ENCODE measurements at regions not wholly inside any gene's neighbourhood (a gene's known extent, or its start where the extent isn't known, plus 50 kb on each side); places are given as distances from the start of the nearest gene placed in this dataset.

GRCh38 chr6:103277936-103278335 lies 1581.8 kb downstream of the HACE1 start:
- Histone ChIP-seq H4K20me1 (replicated peaks in 1 of 2; ENCODE audit: control insufficient read depth in 1 of 2, insufficient read depth in 2 of 2, low read length in 2 of 2) (no peaks in the 10 kb centered on the region), H3K4me2 (ENCODE audit: insufficient read depth in 1 of 2, low read depth in 2 of 2, low read length in 2 of 2) (no peak overlapping the region), H4K8ac (ENCODE audit: extremely low read depth, insufficient read depth, low read length) (no peak overlapping the region), H3K14ac (ENCODE audit: insufficient read length) (no peak overlapping the region), H3K27me3 (replicated peaks in 1 of 4; ENCODE audit: control insufficient read depth in 3 of 4, extremely low read depth in 1 of 4, insufficient read depth in 3 of 4, low read length in 3 of 4) (no peaks in the 10 kb centered on the region), H4K91ac (replicated peaks; ENCODE audit: insufficient read length, low read length) (no peak overlapping the region), H4K5ac (ENCODE audit: insufficient read length, low read depth, low read length) (no peak overlapping the region), H2BK120ac (replicated peaks; ENCODE audit: low read depth, low read length) (no peak overlapping the region), H3K27ac (ENCODE audit: low read depth, low read length) (no peak overlapping the region), H3K56ac (replicated peaks; ENCODE audit: insufficient read length, low read depth, low read length) (no peak overlapping the region), H3K36me3 (ENCODE audit: control insufficient read depth in 2 of 4, insufficient read depth in 4 of 4, low read length in 3 of 4) (no peaks in the 10 kb centered on the region; a peak in 1 of 8 replicates), H3K4ac (replicated peaks; ENCODE audit: insufficient read length, low read depth, low read length) (no peak overlapping the region), H3K79me2 (ENCODE audit: control insufficient read depth in 1 of 2, insufficient read depth in 2 of 2, low read length in 2 of 2) (no peaks in the 10 kb centered on the region), H2AK5ac (ENCODE audit: low read depth, low read length) (no peak overlapping the region), H3K23me2 (ENCODE audit: low read depth, low read length) (no peaks in the 10 kb centered on the region), H3K4me1 (replicated peaks in 1 of 4; ENCODE audit: control insufficient read depth in 3 of 4, insufficient read depth in 4 of 4, low read length in 3 of 4) (no peaks in the 10 kb centered on the region), H2AFZ (ENCODE audit: low read length) (no peak overlapping the region), H3K79me1 (ENCODE audit: low read depth, low read length) (no peaks in the 10 kb centered on the region), H3K4me3 (ENCODE audit: extremely low read depth in 1 of 4, insufficient read depth in 2 of 4, low read depth in 3 of 4, low read length in 4 of 4) (no peak overlapping the region), H3K18ac (ENCODE audit: extremely low read depth, low read length) (no peak overlapping the region), H3K9me3 (ENCODE audit: insufficient read depth in 2 of 2, low read depth in 1 of 2, low read length in 1 of 2) (peaks cover 14 to 20% of the 10 kb centered on the region in 2 experiments; a peak in 3 of 4 replicates), H2BK15ac (ENCODE audit: low read length) (no peak overlapping the region), H3K9ac (replicated peaks in 1 of 4; ENCODE audit: extremely low read depth in 1 of 4, low read depth in 3 of 4, low read length in 3 of 4) (no peak overlapping the region), H2BK12ac (ENCODE audit: low read depth, low read length) (no peak overlapping the region), H3K23ac (ENCODE audit: insufficient read length) (no peak overlapping the region), H2BK20ac (ENCODE audit: low read length) (no peak overlapping the region), H2BK5ac (ENCODE audit: low read depth, low read length) (no peak overlapping the region)
- no peak for FAIRE-seq
- ChIA-PET CTCF (ENCODE audit: partially characterized antibody) (no interaction called here), POLR2A (ENCODE audit: partially characterized antibody) (no interaction called here)
- TF ChIP-seq SP4 (IDR thresholded peaks at IDR 0.05; ENCODE audit: low read length) (no peak), JUND (IDR thresholded peaks at IDR 0.05; ENCODE audit: low read length) (no peak), RAD21 (IDR thresholded peaks at IDR 0.05 in 1 of 2, conservative IDR thresholded peaks at IDR 0.05 in 1 of 2; ENCODE audit: low read depth in 2 of 2, low read length in 2 of 2) (no peak), SIX5 (IDR thresholded peaks at IDR 0.05; ENCODE audit: low read depth, low read length) (no peak), KDM5A (IDR thresholded peaks at IDR 0.05; ENCODE audit: low read length) (no peak), BACH1 (IDR thresholded peaks at IDR 0.05; ENCODE audit: low read length) (no peak), MAFK (IDR thresholded peaks at IDR 0.05; ENCODE audit: low read depth, low read length) (no peak), NRF1 (IDR thresholded peaks at IDR 0.05; ENCODE audit: low read depth, low read length) (no peak), EP300 (IDR thresholded peaks at IDR 0.05; ENCODE audit: borderline replicate concordance in 1 of 2, low read depth in 2 of 2, low read length in 2 of 2) (no peak), RXRA (IDR thresholded peaks at IDR 0.05; ENCODE audit: insufficient read depth, low read depth, low read length) (no peak), KDM4A (IDR thresholded peaks at IDR 0.05; ENCODE audit: low read depth, low read length, severe bottlenecking) (no peak), BRCA1 (IDR thresholded peaks at IDR 0.05; ENCODE audit: low read depth, low read length) (no peak)
- DNase-seq (ENCODE audit: low read depth in 1 of 2, low spot score in 2 of 2): no peak
- WGBS, 2 experiments (ENCODE audit: extremely low coverage in 1 of 2, insufficient coverage in 1 of 2, insufficient read length in 1 of 2, insufficient replicate concordance in 2 of 2, low coverage in 1 of 2, low lambda C conversion rate in 2 of 2, missing lambda C conversion rate in 1 of 2): 100% methylated on average over 1 of the region's 1 CpG; no CpG with 5 or more reads in 1 of the 2 experiments

All from H1 (cell line).